ENCODE measurements at regions not wholly inside any gene's neighbourhood (a gene's known extent, or its start where the extent isn't known, plus 50 kb on each side); places are given as distances from the start of the nearest gene placed in this dataset.

- ATAC-seq, result 0 out of 3 replicates have a peak, but pooled peaks have one; percentile 39
Measured at GRCh38 chr5:90135779-90136378, 273.7 kb downstream of the CETN3 start.

GRCh38 chr5:90134892-90135291 lies 274.7 kb downstream of the CETN3 start:
- no peak for TF ChIP-seq ZNF70 (CRISPR knock-in tag; IDR thresholded peaks at IDR 0.05)
- TF ChIP-seq SNAI2 (CRISPR knock-in tag; IDR thresholded peaks at IDR 0.05), result no peak
- no peak for TF ChIP-seq PPARA (CRISPR knock-in tag; IDR thresholded peaks at IDR 0.05; ENCODE audit: borderline replicate concordance)
- TF ChIP-seq CREB5 (CRISPR knock-in tag; IDR thresholded peaks at IDR 0.05; ENCODE audit: low read depth), result no peak
- no peak for TF ChIP-seq TOX (CRISPR knock-in tag; IDR thresholded peaks at IDR 0.05; ENCODE audit: borderline replicate concordance)
- no peak for TF ChIP-seq ZC3H10 (CRISPR knock-in tag; IDR thresholded peaks at IDR 0.05)
- TF ChIP-seq ESRRG (CRISPR knock-in tag; IDR thresholded peaks at IDR 0.05), result no peak
- no peak for TF ChIP-seq ZNF565 (CRISPR knock-in tag; conservative IDR thresholded peaks at IDR 0.05; ENCODE audit: low read depth)
- TF ChIP-seq CSRNP3 (CRISPR knock-in tag; IDR thresholded peaks at IDR 0.05), result no peak
- no peak for TF ChIP-seq ZFP30 (CRISPR knock-in tag; IDR thresholded peaks at IDR 0.05)
- TF ChIP-seq RARB (CRISPR knock-in tag; IDR thresholded peaks at IDR 0.05), result no peak
- no peak for TF ChIP-seq POU6F1 (CRISPR knock-in tag; IDR thresholded peaks at IDR 0.05; ENCODE audit: borderline replicate concordance, low read depth)
- TF ChIP-seq OSR1 (CRISPR knock-in tag; IDR thresholded peaks at IDR 0.05), result no peak
- TF ChIP-seq GLIS3 (CRISPR knock-in tag; IDR thresholded peaks at IDR 0.05), result no peak
- ATAC-seq, result peak; percentile 59; the same call in 2 of the 3 replicates

More at GRCh38 chr5:90135779-90136378, 273.7 kb downstream of the CETN3 start:
- no peak for TF ChIP-seq CSDC2 (CRISPR knock-in tag; IDR thresholded peaks at IDR 0.05)
- TF ChIP-seq TCF4 (CRISPR knock-in tag; IDR thresholded peaks at IDR 0.05; ENCODE audit: borderline replicate concordance), result no peak
- no peak for TF ChIP-seq ZC3H10 (CRISPR knock-in tag; IDR thresholded peaks at IDR 0.05)
- no peak for TF ChIP-seq POU6F1 (CRISPR knock-in tag; IDR thresholded peaks at IDR 0.05; ENCODE audit: borderline replicate concordance, low read depth)
- no peak for TF ChIP-seq BACH2 (CRISPR knock-in tag; IDR thresholded peaks at IDR 0.05; ENCODE audit: borderline replicate concordance)
- TF ChIP-seq CREB5 (CRISPR knock-in tag; IDR thresholded peaks at IDR 0.05; ENCODE audit: low read depth), result no peak
- TF ChIP-seq OSR1 (CRISPR knock-in tag; IDR thresholded peaks at IDR 0.05), result no peak
- TF ChIP-seq SNAI2 (CRISPR knock-in tag; IDR thresholded peaks at IDR 0.05), result no peak
- TF ChIP-seq ZFP3 (CRISPR knock-in tag; IDR thresholded peaks at IDR 0.05), result no peak
- TF ChIP-seq ZNF70 (CRISPR knock-in tag; IDR thresholded peaks at IDR 0.05), result no peak

- ATAC-seq, result peak; percentile 21; the same call in 1 of the 3 replicates
- TF ChIP-seq POU6F1 (CRISPR knock-in tag; IDR thresholded peaks at IDR 0.05; ENCODE audit: borderline replicate concordance, low read depth) (no peak), TOX (CRISPR knock-in tag; IDR thresholded peaks at IDR 0.05; ENCODE audit: borderline replicate concordance) (no peak), CSDC2 (CRISPR knock-in tag; IDR thresholded peaks at IDR 0.05) (no peak), ZNF8 (CRISPR knock-in tag; IDR thresholded peaks at IDR 0.05) (no peak), PATZ1 (CRISPR knock-in tag; IDR thresholded peaks at IDR 0.05; ENCODE audit: borderline replicate concordance) (no peak), TCF4 (CRISPR knock-in tag; IDR thresholded peaks at IDR 0.05; ENCODE audit: borderline replicate concordance) (no peak), ZNF565 (CRISPR knock-in tag; conservative IDR thresholded peaks at IDR 0.05; ENCODE audit: low read depth) (no peak), ARNTL (CRISPR knock-in tag; IDR thresholded peaks at IDR 0.05; ENCODE audit: borderline replicate concordance, low read depth) (no peak), SNAI2 (CRISPR knock-in tag; IDR thresholded peaks at IDR 0.05) (no peak), PPARA (CRISPR knock-in tag; IDR thresholded peaks at IDR 0.05; ENCODE audit: borderline replicate concordance) (no peak), ISL1 (CRISPR knock-in tag; IDR thresholded peaks at IDR 0.05) (no peak), CREB5 (CRISPR knock-in tag; IDR thresholded peaks at IDR 0.05; ENCODE audit: low read depth) (no peak), ZC3H10 (CRISPR knock-in tag; IDR thresholded peaks at IDR 0.05) (no peak)
Measured at GRCh38 chr5:90134381-90134780, 275.2 kb downstream of the CETN3 start.
